HG03060 (cell line): ENCODE measurements at regions not wholly inside any gene's neighbourhood (a gene's known extent, or its start where the extent isn't known, plus 50 kb on each side); places are given as distances from the start of the nearest gene placed in this dataset.

Source experiments
- ATAC-seq: cut with Tn5 transposase; IDR thresholded peaks from one replicate; pipeline ENCODE4 v1.9.1; 2021; ENCODE audit warnings: low read depth, moderate number of reproducible peaks; ENCODE audit not compliant: unreplicated experiment

DNA sequence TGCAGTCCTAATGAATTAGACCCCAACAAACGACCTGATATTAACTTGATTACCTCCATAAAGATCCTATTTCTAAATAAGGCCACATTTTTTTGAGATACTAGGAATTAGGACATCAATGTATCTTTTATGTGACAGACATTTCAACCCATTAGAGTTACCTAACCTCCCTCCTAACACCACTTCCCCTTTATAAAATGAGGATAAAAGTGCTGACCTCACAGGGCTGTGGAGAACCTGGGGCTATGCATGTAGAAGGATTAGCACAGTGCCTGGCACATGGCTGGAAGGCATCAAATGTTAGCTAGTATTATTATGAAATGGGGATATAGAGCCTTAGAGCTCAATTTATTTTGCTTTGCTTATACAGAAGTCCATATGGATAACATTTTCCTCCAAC is 53.5 kb upstream of the LRRN1 start:
- ATAC-seq = no peak

DNA sequence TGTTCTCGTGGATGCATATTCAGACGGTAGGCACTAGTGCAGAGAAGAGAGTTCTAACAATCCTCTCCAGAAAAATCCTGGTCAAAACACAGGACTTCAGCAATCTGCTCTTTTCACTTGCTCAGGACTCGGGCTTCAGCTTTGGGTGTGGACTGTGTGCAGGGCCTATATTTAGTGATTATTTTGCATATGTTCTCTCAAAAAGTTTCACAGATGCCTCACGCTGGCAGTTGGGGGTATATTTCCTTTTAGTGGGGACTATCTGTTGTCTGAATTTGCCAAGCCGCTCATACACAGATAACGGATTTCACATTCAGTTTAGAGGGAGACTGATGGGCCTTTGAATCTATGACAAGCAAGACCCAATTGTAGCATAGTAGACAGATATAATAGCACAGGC is 54.4 kb upstream of the LRRN1 start:
- no peak for ATAC-seq

DNA sequence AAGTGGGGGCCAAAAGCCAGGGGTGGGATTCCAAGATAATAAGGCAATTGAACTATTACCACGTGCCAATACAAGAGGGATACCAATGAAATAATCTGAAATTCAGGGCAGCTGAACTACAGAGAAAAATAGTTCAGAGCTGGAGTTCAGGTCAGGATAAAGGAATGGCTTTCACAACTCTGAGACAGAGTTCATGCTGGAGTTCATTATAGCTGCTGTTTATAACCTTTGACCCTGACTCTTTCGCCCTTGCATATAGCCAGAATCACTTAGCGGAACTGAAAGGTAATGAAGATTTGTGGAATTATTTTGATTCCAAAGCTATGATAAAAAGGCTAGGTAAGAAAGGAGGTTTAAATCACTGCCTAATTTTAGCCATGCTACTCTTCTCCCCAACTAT is 55.5 kb upstream of the LRRN1 start:
- ATAC-seq = no peak

GRCh38 chr3:3740061-3740460 is 59.2 kb upstream of the LRRN1 start:
- ATAC-seq = no peak

DNA sequence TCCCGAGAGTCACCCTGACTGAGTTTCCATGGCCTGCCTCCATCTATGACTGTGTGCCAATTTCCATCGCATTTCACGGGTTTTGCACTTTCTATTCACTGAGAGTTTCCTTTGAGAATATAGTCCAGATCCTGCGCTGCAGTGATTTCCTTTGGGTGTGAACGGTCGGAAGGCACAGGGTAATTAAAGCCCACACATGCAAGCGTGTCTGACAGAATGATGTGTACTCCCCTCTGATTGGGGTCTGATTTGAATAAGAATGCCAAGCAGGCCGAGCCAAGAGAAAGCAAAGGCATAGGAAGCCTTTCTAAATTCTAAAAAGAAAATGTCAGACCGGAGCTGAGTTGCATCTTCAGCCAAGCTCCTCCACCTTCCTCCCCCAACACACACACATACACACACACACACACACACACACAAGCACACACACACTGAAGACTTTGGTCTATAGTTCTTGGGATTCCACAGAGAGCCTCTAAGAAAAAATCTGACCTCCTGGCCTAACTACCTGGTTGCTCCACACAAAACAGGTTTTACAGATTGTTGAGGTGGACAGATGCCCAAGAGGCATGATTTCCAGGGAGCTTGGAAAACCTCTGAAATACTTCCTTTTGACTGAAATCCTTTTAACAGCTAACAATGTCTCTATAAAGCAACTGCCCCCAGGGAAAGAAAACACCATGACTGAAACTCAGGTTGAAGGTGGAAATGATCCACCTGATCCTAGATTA is 59.7 kb upstream of the LRRN1 start:
- no peak for ATAC-seq

DNA sequence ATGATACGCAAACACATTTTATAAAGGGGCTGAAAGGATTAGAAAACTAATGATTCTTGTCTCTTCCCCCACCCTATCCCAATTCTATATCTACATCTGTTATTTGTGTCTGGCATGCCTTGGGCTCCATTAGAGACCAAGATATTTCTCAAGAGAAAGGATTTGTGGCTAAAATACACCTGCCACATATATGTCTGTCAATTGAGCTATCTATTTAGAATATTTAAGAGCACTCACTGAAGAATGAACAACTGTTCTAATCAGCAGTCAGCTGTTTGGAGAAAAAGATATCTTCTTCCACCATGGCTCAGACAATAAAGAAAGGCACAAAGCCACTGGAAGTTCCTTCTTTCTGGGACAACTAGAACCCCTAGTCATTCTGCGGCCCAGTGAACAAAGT is 61.7 kb upstream of the LRRN1 start:
- no peak for ATAC-seq

DNA sequence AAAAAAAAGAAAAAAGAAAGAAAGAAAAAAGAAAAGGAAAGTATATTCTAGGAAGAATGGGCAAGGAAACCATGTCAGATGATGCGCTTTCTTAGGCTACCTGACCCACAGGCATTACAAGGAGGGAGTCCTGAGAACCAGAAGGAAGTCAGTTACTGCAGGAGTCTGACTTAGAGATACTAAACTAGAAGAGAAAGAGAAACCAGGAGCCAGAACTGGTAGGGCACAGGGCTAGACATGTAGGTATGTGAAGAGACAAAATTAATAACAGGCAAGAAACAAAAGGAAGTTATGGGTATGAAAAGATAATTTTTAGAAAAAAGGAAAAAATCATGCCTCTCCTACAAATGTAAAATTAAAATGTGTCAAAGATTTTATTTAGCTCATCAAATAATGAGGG is 63.3 kb upstream of the LRRN1 start:
- no peak for ATAC-seq

GRCh38 chr3:3734881-3735280 is 64.3 kb upstream of the LRRN1 start:
- ATAC-seq = no peak

DNA sequence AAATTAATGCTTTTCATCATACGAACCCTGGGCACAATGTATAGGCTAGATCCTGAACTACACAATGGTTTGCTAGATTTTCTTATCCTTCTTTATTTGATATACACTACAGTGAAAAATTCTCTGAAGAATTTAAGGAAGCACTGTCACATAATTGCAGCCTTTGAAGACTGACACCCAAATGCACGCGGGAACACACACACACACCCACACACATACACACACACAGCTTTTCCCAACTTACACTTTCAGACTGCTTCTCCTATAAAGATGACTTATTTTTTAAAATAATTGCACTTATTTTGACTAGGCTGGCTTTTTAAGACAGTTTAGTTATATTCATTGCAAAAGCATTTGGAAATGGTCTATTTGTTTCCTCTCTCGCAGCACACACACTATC is 70.0 kb upstream of the LRRN1 start:
- ATAC-seq = no peak

DNA sequence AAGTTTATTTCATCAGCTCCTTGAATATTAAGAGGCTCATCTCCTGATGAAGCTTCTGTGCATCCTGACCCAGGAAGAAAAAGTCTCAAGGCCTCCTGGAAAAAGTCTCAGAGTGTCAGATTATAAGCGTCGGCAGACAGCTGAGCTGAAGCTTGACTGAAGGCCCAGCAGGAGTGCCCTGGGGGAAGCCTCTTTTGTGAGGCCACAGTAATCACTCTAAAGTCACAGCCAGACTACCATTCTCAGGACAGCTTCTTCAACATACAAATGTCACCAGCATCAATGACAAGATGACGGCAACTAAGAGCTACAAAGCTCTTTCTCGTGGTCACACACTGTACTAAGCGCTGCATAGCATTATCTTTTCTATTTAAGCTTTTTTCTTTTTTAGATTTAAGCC is 72.7 kb upstream of the LRRN1 start:
- ATAC-seq = no peak

- no peak for ATAC-seq
Measured at GRCh38 chr3:3714572-3714971, 84.7 kb upstream of the LRRN1 start.

GRCh38 chr3:3712971-3713370 is 86.3 kb upstream of the LRRN1 start:
- no peak for ATAC-seq

GRCh38 chr3:3708769-3709115 is 90.5 kb upstream of the LRRN1 start:
- no peak for ATAC-seq

DNA sequence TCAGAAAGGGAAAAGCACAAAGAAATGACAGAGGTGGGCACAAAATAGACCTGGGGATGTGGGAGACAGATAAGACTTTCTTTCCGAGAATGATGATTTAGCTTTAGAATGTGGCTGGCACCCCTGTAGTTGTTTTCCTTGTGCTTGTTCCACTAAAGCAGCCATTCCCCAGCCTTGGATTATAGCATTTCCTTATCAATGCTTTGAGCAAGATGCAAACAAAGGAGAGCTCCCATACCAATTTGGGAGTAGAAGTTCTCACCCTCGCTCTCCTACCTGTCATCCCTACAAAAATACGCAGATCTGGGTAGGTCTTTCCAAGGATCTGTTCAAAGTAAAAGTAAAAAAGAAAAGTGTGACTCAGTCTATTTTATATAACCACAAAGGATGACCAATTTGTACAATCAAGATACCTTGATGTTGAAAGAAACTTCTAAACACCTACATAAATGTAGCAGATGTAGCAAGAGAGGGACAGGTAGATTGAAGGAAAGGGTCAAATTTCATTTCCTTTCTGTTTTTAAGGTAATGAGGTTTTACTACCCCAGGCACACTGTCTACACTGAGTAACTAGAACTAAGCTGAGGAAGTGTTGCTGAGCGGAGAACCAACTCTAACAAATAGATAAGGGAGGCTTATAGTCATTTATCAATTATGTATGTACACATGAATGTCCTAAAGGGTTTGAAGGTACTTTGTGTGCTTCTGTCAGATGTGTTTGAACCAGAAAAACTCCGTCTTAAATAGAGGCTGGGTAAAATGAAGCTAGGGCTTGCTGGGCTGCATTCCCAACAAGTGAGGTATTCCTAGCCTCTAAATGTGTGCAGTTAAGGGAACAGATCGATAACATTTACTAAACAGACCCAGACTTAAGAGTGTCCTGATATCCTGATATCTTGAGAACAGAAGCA is 91.1 kb upstream of the LRRN1 start:
- no peak for ATAC-seq

DNA sequence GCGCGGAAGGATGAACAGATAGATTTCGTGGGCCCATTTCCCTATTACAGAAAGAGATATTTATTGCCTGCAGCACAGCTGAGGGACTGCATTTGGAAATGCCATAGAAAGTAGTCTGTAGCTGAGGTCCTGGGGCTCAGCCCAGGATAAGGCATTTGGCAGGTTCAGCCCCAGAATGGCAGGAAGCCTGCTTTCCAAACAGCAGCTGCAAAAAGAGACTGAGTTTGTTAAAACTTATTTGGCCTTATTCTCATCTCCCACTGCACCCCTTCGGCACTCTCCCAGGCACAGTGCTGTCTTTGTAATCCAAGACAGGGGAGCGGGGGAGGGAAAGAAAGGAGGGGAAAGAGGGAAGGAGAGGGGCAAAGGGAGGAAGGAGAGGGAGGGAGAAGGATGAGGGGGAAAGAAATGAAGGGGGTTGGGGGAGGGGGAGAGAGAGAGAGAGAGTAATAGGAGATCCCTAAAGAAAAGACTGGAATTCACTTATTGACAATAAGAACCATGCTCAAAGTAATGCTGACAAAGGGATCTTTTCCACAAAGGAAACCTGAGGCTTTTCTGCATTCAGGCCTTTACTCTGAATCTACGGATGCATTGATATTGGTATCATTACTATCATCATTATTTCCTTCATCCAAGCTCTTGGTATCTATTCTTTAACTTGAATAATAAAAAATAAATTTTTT is 94.0 kb upstream of the LRRN1 start:
- no peak for ATAC-seq

- no peak for ATAC-seq
Measured at GRCh38 chr3:3701949-3702348, 97.3 kb upstream of the LRRN1 start.

DNA sequence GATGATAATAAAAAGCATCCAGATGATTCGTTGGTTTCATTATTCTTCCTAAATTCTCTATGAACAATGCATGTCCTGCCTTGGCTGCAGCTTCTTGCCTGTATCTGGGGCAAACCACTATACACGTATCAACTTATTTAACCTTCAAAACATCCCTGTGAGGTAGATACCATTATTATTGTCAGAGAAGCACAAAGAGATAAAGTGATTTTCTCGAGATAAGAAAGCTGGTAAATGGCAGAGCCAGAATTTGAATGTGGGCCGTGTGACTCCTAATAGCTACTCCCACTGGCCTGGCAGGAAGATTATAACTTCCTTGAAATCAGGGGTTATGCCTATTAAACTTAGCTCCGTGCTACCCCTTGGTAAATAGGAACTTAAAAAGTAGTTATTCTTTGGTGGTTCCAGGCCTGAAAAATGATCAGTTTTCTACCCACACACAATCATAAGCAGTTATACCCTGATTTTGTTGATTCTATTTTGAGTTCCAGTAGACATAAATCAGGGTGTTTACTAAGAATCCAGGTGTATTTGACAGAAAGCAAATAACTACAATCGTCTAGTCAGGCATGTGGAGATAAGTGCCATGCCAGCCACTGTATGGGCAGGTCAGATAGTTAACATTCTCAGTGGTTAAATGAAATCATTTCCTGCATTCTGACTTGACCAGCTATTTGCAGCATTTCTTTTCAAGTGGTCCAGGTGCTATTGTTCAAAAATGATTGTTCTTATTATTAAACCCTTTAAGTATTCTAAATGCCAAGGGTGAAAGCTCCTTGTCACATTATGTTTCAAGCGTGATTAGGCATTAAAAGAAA is 99.2 kb upstream of the LRRN1 start:
- ATAC-seq = no peak

GRCh38 chr3:3699407-3699806 is 99.8 kb upstream of the LRRN1 start:
- no peak for ATAC-seq

DNA sequence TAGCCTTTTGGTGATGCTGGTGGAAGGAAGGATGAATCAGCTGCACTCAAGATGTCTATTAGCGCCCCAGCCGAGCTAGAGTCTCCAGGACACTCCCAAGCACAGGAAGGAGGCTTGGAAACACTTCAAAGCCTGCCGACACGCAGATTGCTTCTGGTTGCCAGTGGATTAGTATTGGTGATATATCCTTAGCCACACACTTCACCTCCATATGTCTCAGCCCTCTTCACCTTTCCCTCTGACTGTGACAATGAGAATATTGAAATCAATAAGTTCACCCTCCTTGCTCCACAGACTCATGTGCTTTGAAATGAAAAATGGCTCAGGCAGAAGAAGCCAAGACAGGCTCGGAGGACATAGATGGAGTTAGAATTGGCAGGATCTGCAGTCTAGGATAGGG is 102.9 kb upstream of the LRRN1 start:
- ATAC-seq = no peak

- no peak for ATAC-seq
Measured at GRCh38 chr3:3693593-3693992, 105.6 kb upstream of the LRRN1 start.
